ENCODE measurements at regions not wholly inside any gene's neighbourhood (a gene's known extent, or its start where the extent isn't known, plus 50 kb on each side); places are given as distances from the start of the nearest gene placed in this dataset.

- H3K27ac ChIP-seq, result no peak overlapping the region
- H3K4me3 ChIP-seq, result no peak overlapping the region
- TF ChIP-seq CTCF (IDR thresholded peaks at IDR 0.05), result no peak
- DNase-seq (ENCODE audit: low spot score), result no peak
Observed at GRCh38 chr13:77412116-77412635, 85.3 kb upstream of the MYCBP2 start.

GRCh38 chr13:77409412-77409811 is 82.5 kb upstream of the MYCBP2 start:
- Histone ChIP-seq H3K27ac (no peak overlapping the region), H3K4me3 (no peak overlapping the region)
- no peak for TF ChIP-seq CTCF (IDR thresholded peaks at IDR 0.05)
- DNase-seq (ENCODE audit: low spot score), result no peak

- no peak for TF ChIP-seq CTCF (IDR thresholded peaks at IDR 0.05)
- no peak overlapping the region for H3K4me3 ChIP-seq
- DNase-seq (ENCODE audit: low spot score), result no peak
- H3K27ac ChIP-seq, result no peak overlapping the region
Observed at GRCh38 chr13:77406644-77407440, 79.9 kb upstream of the MYCBP2 start.

GRCh38 chr13:77398825-77399620 is 72.1 kb upstream of the MYCBP2 start:
- no peak for DNase-seq (ENCODE audit: low spot score)
- TF ChIP-seq CTCF (IDR thresholded peaks at IDR 0.05), result no peak
- Histone ChIP-seq H3K27ac (no peak overlapping the region), H3K4me3 (no peak overlapping the region)

- H3K4me3 ChIP-seq, result no peak overlapping the region
- no peak overlapping the region for H3K27ac ChIP-seq
- no peak for TF ChIP-seq CTCF (IDR thresholded peaks at IDR 0.05)
Observed at GRCh38 chr13:77397636-77398035, 70.7 kb upstream of the MYCBP2 start.

GRCh38 chr13:77391475-77391874 is 64.6 kb upstream of the MYCBP2 start:
- H3K27ac ChIP-seq, result no peak overlapping the region
- no peak for DNase-seq (ENCODE audit: low spot score)
- no peak for TF ChIP-seq CTCF (IDR thresholded peaks at IDR 0.05)
- H3K4me3 ChIP-seq, result no peak overlapping the region

More at GRCh38 chr13:77397636-77398035, 70.7 kb upstream of the MYCBP2 start:
- no peak for DNase-seq (ENCODE audit: low spot score)
